HG03060 (cell line): ENCODE measurements at regions not wholly inside any gene's neighbourhood (a gene's known extent, or its start where the extent isn't known, plus 50 kb on each side); places are given as distances from the start of the nearest gene placed in this dataset.

ENCODE experiments used
- ATAC-seq: cut with Tn5 transposase; IDR thresholded peaks from one replicate; pipeline ENCODE4 v1.9.1; 2021; ENCODE audit warnings: low read depth, moderate number of reproducible peaks; ENCODE audit not compliant: unreplicated experiment

DNA sequence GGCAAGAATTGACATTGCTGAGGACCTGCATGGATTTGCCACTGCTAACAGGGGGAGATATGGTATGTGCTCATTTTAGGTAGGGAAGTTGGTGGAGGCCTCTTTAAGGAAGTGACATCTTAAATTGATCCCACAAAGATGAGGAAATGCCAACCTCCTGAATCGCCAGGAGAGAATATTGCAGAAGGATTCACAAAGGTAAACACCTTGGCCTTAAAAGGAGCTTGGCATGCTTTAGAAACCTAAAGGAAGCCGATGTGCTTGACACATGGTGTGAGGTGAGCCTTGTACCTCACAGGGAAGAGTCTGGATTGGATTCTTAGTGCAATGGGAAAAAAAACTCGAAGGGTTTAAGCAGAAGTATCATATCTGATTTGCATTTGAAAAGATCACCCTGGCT is 470.5 kb upstream of the DAB1 start:
- ATAC-seq: no peak

GRCh38 chr1:57889676-57890320 is 465.9 kb upstream of the DAB1 start:
- no peak for ATAC-seq

GRCh38 chr1:57887964-57888491 is 464.2 kb upstream of the DAB1 start:
- no peak for ATAC-seq

- ATAC-seq: no peak
These were observed 462.5 kb upstream of the DAB1 start for GRCh38 chr1:57886376-57886775.

GRCh38 chr1:57883642-57883995 is 459.8 kb upstream of the DAB1 start:
- no peak for ATAC-seq

GRCh38 chr1:57882934-57883641 is 459.2 kb upstream of the DAB1 start:
- ATAC-seq: no peak

DNA sequence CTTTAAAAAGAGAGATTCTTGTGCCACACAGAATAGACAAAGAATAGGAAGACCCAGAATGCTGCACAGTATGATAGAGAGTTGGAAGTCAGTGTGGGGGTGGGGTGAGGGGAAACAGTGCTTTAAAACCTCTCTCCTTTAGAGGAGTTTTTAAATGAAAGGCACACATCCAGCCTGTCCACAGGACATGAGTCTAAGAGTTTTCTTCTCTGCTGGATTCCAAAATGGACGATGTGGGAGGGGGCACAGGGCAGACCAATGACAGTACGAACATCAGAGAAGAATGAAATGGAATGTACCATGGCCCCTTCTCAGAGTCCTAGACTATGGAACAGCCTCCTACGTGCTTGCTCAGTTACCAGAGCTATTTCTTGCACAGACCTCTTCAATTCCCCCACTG is 458.2 kb upstream of the DAB1 start:
- ATAC-seq: no peak

DNA sequence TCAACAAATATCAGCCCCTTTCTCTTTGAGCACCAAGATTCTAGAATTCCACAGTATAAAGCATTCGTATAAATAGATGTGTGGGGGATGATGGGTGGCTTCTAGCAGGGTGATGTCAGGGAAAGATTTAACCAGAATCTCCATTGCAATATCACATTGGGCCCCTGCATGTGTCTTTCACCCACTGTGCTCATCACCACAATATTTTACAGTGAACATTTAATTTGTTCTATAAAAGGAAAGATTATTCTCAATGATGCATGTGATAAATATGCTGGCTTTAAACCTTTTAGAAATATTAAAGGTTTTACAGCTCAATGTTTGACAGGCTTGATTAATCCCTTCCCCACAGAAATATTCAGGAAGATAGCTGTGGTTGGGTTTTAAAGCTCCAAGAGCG is 457.8 kb upstream of the DAB1 start:
- ATAC-seq: no peak

DNA sequence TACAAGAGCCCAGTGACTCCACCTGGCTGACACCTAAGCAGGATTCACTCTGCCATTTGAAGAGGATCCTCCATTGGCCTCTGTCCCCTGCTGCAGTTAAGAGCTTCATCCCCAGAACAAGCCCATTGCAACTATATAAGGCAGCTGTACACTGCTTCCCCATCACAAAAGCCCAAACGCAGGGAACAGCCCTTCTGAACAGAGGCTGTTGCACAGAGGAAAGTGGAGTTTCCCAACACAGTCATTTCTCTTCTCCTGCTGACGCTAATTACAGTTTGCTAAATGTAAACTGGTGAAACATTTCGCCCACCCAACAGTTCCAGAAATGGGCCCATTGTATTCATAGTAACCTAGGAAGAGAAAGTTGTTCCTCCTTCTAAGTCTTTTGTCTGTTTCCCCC is 455.8 kb upstream of the DAB1 start:
- no peak for ATAC-seq

DNA sequence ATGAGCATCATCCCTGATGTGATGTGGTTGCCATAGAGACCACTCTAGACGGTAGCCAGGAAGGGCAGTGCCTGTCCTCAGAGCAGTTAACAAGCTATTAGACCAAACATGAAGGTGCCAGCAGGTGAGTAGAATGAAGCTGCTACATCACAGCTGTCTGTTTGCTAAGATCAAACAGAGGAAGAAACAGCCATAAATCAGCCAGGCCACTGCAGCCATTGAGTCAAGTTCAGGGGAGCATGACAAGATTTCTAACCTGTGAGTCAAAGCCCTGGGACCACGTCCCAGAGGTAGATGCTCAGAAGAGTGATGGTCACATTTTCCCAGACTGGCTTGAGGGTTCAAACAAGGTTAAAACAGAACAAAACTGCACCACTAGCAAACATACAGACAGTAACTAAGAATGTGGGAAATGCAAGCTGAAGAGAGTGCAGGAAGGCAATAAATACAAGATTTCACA is 450.6 kb upstream of the DAB1 start:
- ATAC-seq: no peak

DNA sequence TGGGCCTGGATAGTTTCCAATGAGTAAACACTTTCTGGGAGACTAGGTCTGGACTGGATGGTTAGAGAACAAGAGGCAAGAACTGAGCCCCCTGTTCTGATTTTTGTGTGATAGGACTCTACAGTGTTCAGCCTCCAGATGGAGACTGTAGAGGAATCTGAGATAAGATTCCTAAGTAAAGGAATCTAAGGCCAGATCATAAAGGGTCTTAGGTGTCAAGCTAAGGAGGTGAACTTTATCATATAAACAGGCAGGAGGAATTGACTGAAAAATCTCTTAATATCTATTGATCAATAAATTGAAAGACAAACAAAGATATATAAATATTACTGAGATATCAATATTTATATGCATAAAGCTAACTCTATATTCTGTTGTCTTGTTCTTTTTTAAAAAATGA is 449.1 kb upstream of the DAB1 start:
- ATAC-seq: no peak

GRCh38 chr1:57868908-57869307 is 445.0 kb upstream of the DAB1 start:
- ATAC-seq: no peak

DNA sequence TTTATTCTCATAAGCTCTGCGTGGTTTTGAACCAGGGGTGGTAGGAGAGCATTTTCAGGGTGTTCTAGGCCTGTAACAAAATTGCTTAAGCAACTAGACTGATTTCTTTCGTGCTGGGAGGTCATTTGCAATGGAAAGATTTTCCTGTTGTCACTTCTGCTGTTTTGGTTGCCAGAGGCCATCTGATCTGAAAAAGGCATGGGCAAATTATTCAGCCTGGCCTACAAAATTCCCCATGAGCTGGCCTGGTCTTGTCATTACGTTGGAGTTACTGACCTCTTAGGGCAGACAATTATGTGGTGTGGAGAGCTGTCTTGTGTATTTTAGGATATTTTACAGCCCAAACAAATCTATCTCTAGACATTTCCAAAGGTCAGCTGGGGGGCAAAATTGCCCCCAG is 444.4 kb upstream of the DAB1 start:
- ATAC-seq: no peak

- ATAC-seq: no peak
These were observed 443.1 kb upstream of the DAB1 start for GRCh38 chr1:57866998-57867397.

GRCh38 chr1:57860931-57861565 is 437.2 kb upstream of the DAB1 start:
- ATAC-seq: no peak

- no peak for ATAC-seq
These were observed 436.5 kb upstream of the DAB1 start for GRCh38 chr1:57860325-57860724.

GRCh38 chr1:57858740-57859139 is 434.9 kb upstream of the DAB1 start:
- ATAC-seq: no peak

DNA sequence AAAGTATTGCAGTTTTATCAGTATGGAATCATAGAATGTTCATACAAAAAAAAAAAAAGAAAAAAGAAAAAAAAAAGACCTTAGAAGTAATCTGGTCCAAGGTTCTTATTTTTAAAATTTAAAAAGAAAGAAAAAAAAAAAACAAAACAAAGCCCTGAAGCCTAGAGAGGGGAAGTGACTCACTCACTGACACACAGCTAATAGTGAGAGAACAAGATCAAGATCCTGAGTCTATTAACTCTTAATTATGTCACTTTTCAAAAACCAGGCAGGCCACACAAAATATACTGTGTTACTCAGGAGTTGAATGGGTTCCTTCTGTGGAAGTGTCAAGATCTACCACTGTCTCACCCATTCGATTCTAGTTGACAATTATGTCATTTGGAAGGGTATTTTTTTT is 433.9 kb upstream of the DAB1 start:
- ATAC-seq: no peak

- ATAC-seq: no peak
These were observed 430.6 kb upstream of the DAB1 start for GRCh38 chr1:57854436-57854835.

DNA sequence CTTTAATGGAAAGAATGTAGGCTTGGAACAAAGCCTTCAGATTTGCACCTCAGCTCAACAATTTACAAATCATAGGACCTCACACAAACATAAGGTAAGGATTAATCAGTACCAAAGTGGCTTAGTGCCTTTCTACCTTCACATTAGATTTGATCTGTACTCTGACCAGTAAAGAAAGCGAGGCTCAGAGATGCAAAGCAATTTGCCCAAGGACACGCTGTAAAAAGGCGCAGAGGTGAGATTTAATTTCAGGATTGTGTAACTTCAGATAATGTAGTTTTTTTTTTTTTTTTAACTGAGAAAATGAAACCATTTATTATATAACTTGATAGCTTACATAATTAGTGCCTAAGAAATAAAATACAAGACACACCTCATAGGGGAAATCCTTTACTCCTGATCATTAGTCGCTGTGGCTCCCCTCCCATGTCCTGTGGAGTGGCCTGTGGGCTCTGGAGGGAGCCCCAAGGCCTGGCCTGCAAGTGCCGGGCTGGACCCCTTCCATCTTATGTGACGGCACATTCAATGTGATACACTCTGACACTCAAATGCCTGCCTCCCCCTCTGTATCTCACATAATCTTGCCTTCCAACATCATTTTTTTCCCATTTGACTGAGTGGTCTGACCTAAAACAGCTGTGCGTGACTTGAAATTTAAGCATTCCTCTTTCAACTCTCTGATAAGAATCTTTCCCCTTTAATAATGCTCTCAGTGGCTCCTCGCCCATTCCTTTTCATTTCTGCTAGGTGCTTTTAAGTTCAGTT is 426.5 kb upstream of the DAB1 start:
- no peak for ATAC-seq

- no peak for ATAC-seq
These were observed 424.5 kb upstream of the DAB1 start for GRCh38 chr1:57848406-57848805.
